HUES48 (cell line): ENCODE measurements at regions not wholly inside any gene's neighbourhood (a gene's known extent, or its start where the extent isn't known, plus 50 kb on each side); places are given as distances from the start of the nearest gene placed in this dataset.

ENCODE experiments used
- H3K27ac ChIP-seq: one replicate; pipeline ENCODE4 v1.7.0; 2013; ENCODE audit warnings: low read depth, low read length, inconsistent platforms
- H3K27me3 ChIP-seq: 2 replicates; pipeline ENCODE4 v1.6.1; 2013; ENCODE audit warnings: mild to moderate bottlenecking, low read length; ENCODE audit not compliant: control insufficient read depth, insufficient read depth
- H3K36me3 ChIP-seq: 2 replicates; pipeline ENCODE4 v1.6.1; 2013; ENCODE audit warnings: low read length; ENCODE audit not compliant: control insufficient read depth, insufficient read depth
- H3K4me1 ChIP-seq: 2 replicates; pipeline ENCODE4 v1.6.1; 2013; ENCODE audit warnings: mild to moderate bottlenecking, low read length; ENCODE audit not compliant: control insufficient read depth, insufficient read depth
- H3K4me3 ChIP-seq: 2 replicates; pipeline ENCODE4 v1.5.1; 2013; ENCODE audit warnings: mild to moderate bottlenecking, low read depth, low read length
- H3K9ac ChIP-seq: 2 replicates; pipeline ENCODE4 v1.6.1; 2013; ENCODE audit warnings: mild to moderate bottlenecking, low read depth, low read length, moderate library complexity
- H3K9me3 ChIP-seq: 2 replicates; pipeline ENCODE4 v1.6.1; 2013; ENCODE audit warnings: low read length; ENCODE audit not compliant: control insufficient read depth, insufficient read depth

GRCh38 chr2:181781078-181781786 is 100.9 kb upstream of the NEUROD1 start:
- Histone ChIP-seq H3K9ac (no peak overlapping the region), H3K4me1 (0 out of 2 replicates have a peak, but pooled peaks cover 3% of the 10 kb centered on the region)

GRCh38 chr2:181782660-181783059 is 102.3 kb upstream of the NEUROD1 start:
- Histone ChIP-seq H3K27me3 (no peaks in the 10 kb centered on the region), H3K9me3 (no peaks in the 10 kb centered on the region), H3K4me3 (no peak overlapping the region), H3K4me1 (0 out of 2 replicates have a peak, but pooled peaks cover 3% of the 10 kb centered on the region), H3K9ac (no peak overlapping the region), H3K27ac (no peak overlapping the region), H3K36me3 (no peaks in the 10 kb centered on the region)

More at GRCh38 chr2:181781078-181781786, 100.9 kb upstream of the NEUROD1 start:
- no peak overlapping the region for H3K27ac ChIP-seq
- H3K27me3 ChIP-seq = no peaks in the 10 kb centered on the region
- no peak overlapping the region for H3K4me3 ChIP-seq
- no peaks in the 10 kb centered on the region for H3K36me3 ChIP-seq
- no peaks in the 10 kb centered on the region for H3K9me3 ChIP-seq

GRCh38 chr2:181784556-181784955 is 104.2 kb upstream of the NEUROD1 start:
- no peak overlapping the region for H3K27ac ChIP-seq
- no peak overlapping the region for H3K9ac ChIP-seq
- H3K4me3 ChIP-seq = no peak overlapping the region
- 0 out of 2 replicates have a peak, but pooled peaks cover 2% of the 10 kb centered on the region for H3K4me1 ChIP-seq
- H3K36me3 ChIP-seq = no peaks in the 10 kb centered on the region
- H3K9me3 ChIP-seq = no peaks in the 10 kb centered on the region
- H3K27me3 ChIP-seq = no peaks in the 10 kb centered on the region

GRCh38 chr2:181785691-181786344 is 105.5 kb upstream of the NEUROD1 start:
- Histone ChIP-seq H3K9ac (no peak overlapping the region), H3K27me3 (no peaks in the 10 kb centered on the region), H3K9me3 (no peaks in the 10 kb centered on the region), H3K4me1 (peaks cover 1% of the 10 kb centered on the region; the same call in 1 of the 2 replicates), H3K27ac (no peak overlapping the region), H3K4me3 (no peak overlapping the region), H3K36me3 (no peaks in the 10 kb centered on the region)

GRCh38 chr2:181786371-181787228 is 104.9 kb upstream of the ITPRID2 start:
- peaks cover 2% of the 10 kb centered on the region; the same call in 1 of the 2 replicates for H3K4me1 ChIP-seq
- H3K9ac ChIP-seq = no peak overlapping the region
- H3K27ac ChIP-seq = no peak overlapping the region

GRCh38 chr2:181787310-181788048 is 104.1 kb upstream of the ITPRID2 start:
- Histone ChIP-seq H3K4me1 (peaks cover 2% of the 10 kb centered on the region; the same call in 1 of the 2 replicates), H3K4me3 (no peak overlapping the region), H3K27ac (no peak overlapping the region), H3K9me3 (no peaks in the 10 kb centered on the region), H3K27me3 (no peaks in the 10 kb centered on the region), H3K9ac (no peak overlapping the region), H3K36me3 (no peaks in the 10 kb centered on the region)

More at GRCh38 chr2:181786371-181787228, 104.9 kb upstream of the ITPRID2 start:
- Histone ChIP-seq H3K9me3 (no peaks in the 10 kb centered on the region), H3K36me3 (no peaks in the 10 kb centered on the region), H3K27me3 (no peaks in the 10 kb centered on the region), H3K4me3 (no peak overlapping the region)

GRCh38 chr2:181788897-181789555 is 102.5 kb upstream of the ITPRID2 start:
- H3K4me3 ChIP-seq = no peak overlapping the region
- H3K27me3 ChIP-seq = no peaks in the 10 kb centered on the region
- H3K9ac ChIP-seq = no peak overlapping the region
- H3K27ac ChIP-seq = no peak overlapping the region
- peaks cover 2% of the 10 kb centered on the region; the same call in 1 of the 2 replicates for H3K4me1 ChIP-seq
- H3K36me3 ChIP-seq = no peaks in the 10 kb centered on the region
- H3K9me3 ChIP-seq = 0 out of 2 replicates have a peak, but pooled peaks cover 5% of the 10 kb centered on the region

- H3K4me3 ChIP-seq = no peak overlapping the region
- H3K9me3 ChIP-seq = 0 out of 2 replicates have a peak, but pooled peaks cover 5% of the 10 kb centered on the region
- no peaks in the 10 kb centered on the region for H3K36me3 ChIP-seq
- H3K27ac ChIP-seq = peak overlapping the region; percentile 72
- peaks cover 2% of the 10 kb centered on the region; the same call in 1 of the 2 replicates for H3K4me1 ChIP-seq
- H3K9ac ChIP-seq = no peak overlapping the region
- H3K27me3 ChIP-seq = no peaks in the 10 kb centered on the region
These were observed 101.6 kb upstream of the ITPRID2 start for GRCh38 chr2:181789827-181790448.

GRCh38 chr2:181790716-181791649 is 100.5 kb upstream of the ITPRID2 start:
- H3K27me3 ChIP-seq = no peaks in the 10 kb centered on the region
- peak overlapping the region; percentile 72 for H3K27ac ChIP-seq
- H3K9me3 ChIP-seq = 0 out of 2 replicates have a peak, but pooled peaks cover 5% of the 10 kb centered on the region
- H3K4me1 ChIP-seq = peaks cover 2% of the 10 kb centered on the region; the same call in 1 of the 2 replicates
- no peaks in the 10 kb centered on the region for H3K36me3 ChIP-seq
- H3K9ac ChIP-seq = no peak overlapping the region
- no peak overlapping the region for H3K4me3 ChIP-seq
